SK-N-MC (cell line): ENCODE measurements at regions not wholly inside any gene's neighbourhood (a gene's known extent, or its start where the extent isn't known, plus 50 kb on each side); places are given as distances from the start of the nearest gene placed in this dataset.

Experiments used
- EZH2 ChIP-seq: fragments of 200-600 bp; sonication (generic); IDR thresholded peaks from one replicate; pipeline ENCODE4 v1.6.1; 2017; ENCODE audit warnings: antibody characterized with exemption
- FOXP2 ChIP-seq: optimal IDR thresholded peaks from 2 replicates; pipeline ENCODE3; 2011; ENCODE audit warnings: mild to moderate bottlenecking, moderate library complexity; ENCODE audit not compliant: insufficient read depth; ENCODE audit errors: extremely low read length, control extremely low read depth
- POLR2AphosphoS5 ChIP-seq: IDR thresholded peaks from 2 replicates; pipeline ENCODE4 v1.6.1; 2012; ENCODE audit warnings: mild to moderate bottlenecking, low read depth, low read length, borderline replicate concordance

DNA sequence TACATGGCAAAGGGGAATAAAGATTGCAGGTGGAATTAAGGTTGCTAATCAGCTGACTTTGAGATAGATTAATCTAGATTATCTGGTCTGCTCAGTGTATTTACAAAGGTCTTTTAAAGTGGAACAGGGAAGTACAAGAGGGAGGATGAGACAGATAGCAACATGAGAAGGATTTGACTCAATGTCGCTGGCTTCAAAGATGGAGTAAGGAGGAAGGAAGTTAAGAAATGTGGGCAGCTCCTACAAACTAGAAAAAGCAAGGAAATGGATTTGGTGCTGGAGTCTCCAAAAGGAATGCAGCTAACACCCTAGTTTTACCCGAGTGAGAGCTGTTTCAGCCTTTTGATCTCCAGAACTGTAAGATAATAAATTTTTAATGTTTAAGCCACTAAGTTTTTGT is 180.7 kb upstream of the TTC14 start:
- no peak for TF ChIP-seq POLR2AphosphoS5
- TF ChIP-seq EZH2: no peak
- TF ChIP-seq FOXP2: no peak
